ENCODE measurements at regions not wholly inside any gene's neighbourhood (a gene's known extent, or its start where the extent isn't known, plus 50 kb on each side); places are given as distances from the start of the nearest gene placed in this dataset.

DNA sequence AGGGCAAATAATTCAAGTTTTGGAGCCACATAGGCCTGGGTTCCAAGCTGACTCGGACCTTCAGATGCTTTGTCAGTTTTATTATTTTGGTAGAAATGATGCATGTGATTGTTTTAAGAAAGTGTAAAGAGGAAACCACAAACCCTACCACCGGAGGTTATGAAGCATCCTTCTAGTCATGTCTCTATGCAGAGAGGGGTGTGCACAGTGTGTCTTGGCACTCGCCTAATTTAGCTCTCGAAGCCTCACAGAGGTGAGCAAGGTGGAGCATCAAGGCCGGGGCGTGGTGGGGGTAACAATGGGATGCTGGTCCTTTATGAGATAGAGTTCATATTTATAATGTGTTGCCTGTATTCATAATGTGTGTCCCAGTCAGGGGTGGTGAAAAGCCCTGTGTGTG lies 63.7 kb upstream of the SMAD6 start:
- 93% methylated on average over 6 of the region's 6 CpGs for WGBS (ENCODE audit: low lambda C conversion rate, missing lambda C conversion rate)
- no peaks in the 10 kb centered on the region for H3K9me3 ChIP-seq (ENCODE audit: low read depth)
- no peaks in the 10 kb centered on the region for H4K20me1 ChIP-seq (ENCODE audit: insufficient read depth, poor library complexity, severe bottlenecking)
- H3K27ac ChIP-seq = no peak overlapping the region
- H3K36me3 ChIP-seq (replicated peaks; ENCODE audit: insufficient read depth, low read depth) = no peaks in the 10 kb centered on the region
- H3K4me2 ChIP-seq = no peak overlapping the region
- peaks cover 8% of the 10 kb centered on the region for H3K4me1 ChIP-seq (ENCODE audit: insufficient read depth)
- DNase-seq (ENCODE audit: low spot score) = no peak
- H3K4me3 ChIP-seq = no peak overlapping the region
- TF ChIP-seq, protein P1, sequence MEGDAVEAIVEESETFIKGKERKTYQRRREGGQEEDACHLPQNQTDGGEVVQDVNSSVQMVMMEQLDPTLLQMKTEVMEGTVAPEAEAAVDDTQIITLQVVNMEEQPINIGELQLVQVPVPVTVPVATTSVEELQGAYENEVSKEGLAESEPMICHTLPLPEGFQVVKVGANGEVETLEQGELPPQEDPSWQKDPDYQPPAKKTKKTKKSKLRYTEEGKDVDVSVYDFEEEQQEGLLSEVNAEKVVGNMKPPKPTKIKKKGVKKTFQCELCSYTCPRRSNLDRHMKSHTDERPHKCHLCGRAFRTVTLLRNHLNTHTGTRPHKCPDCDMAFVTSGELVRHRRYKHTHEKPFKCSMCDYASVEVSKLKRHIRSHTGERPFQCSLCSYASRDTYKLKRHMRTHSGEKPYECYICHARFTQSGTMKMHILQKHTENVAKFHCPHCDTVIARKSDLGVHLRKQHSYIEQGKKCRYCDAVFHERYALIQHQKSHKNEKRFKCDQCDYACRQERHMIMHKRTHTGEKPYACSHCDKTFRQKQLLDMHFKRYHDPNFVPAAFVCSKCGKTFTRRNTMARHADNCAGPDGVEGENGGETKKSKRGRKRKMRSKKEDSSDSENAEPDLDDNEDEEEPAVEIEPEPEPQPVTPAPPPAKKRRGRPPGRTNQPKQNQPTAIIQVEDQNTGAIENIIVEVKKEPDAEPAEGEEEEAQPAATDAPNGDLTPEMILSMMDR (IDR thresholded peaks at IDR 0.05; ENCODE audit: poor library complexity) = no peak
- TF ChIP-seq EZH2phosphoT487 (IDR thresholded peaks at IDR 0.05; ENCODE audit: low read depth, severe bottlenecking, unreplicated experiment) = no peak
- TF ChIP-seq EZH2 (IDR thresholded peaks at IDR 0.05; ENCODE audit: borderline replicate concordance) = no peak
- no peaks in the 10 kb centered on the region for H3K27me3 ChIP-seq
- no peaks in the 10 kb centered on the region for H3K9me2 ChIP-seq (replicated peaks; ENCODE audit: insufficient read depth)
- no peak overlapping the region for H2AFZ ChIP-seq
- H3K79me2 ChIP-seq = no peaks in the 10 kb centered on the region

DNA sequence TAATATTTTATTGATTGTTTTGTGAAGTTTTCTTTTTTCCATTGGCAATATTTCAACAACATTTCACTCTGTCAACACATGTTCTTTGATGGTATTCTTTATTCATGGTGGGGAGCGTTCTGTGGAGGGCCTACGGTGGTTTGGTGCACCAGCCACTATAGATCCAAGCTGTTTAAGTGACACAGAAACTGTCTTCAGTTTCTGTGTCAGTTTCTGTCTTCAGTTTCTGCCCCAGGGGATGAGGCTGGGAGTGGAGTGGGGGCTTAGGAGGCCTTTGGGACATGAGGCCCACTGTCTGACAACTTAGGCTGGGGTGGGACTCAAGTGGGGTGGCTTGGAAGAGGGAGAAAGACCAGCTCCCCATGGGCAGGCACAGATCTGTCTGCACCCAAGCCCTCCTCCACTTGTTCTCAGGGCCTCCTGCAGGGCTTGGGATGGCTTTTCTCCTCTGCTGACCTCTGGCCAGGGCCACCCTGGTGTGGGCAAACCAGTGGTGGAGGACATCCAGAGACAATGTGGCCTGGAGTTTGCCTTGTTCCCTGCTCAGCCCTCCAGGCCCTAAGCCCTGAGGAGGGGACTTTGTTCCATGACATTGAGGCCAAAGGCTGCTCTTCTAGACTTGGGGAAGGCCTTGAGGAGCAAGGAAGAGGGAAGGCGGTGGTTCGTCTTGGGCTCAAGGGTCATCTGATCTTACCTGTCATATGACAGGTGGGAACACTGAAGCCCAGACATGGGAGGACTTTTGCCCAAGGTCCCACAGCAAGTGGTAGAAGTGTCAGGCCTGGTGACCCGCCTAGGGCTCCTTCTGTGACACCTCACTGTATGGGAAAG lies 60.3 kb upstream of the SMAD6 start:
- DNase-seq (ENCODE audit: low spot score) = peak; percentile 24
- peak overlapping the region; percentile 53 for H3K27ac ChIP-seq
- no peaks in the 10 kb centered on the region for H3K36me3 ChIP-seq (replicated peaks; ENCODE audit: insufficient read depth, low read depth)
- no peaks in the 10 kb centered on the region for H3K9me3 ChIP-seq (ENCODE audit: low read depth)
- no peak overlapping the region for H2AFZ ChIP-seq
- no peaks in the 10 kb centered on the region for H3K9me2 ChIP-seq (replicated peaks; ENCODE audit: insufficient read depth)
- H3K4me2 ChIP-seq = no peak overlapping the region
- H4K20me1 ChIP-seq (ENCODE audit: insufficient read depth, poor library complexity, severe bottlenecking) = no peaks in the 10 kb centered on the region
- H3K79me2 ChIP-seq = no peaks in the 10 kb centered on the region
- no peak overlapping the region for H3K4me3 ChIP-seq
- WGBS (ENCODE audit: low lambda C conversion rate, missing lambda C conversion rate) = 91% methylated on average over 5 of the region's 5 CpGs
- peaks cover 16% of the 10 kb centered on the region for H3K4me1 ChIP-seq (ENCODE audit: insufficient read depth)
- no peaks in the 10 kb centered on the region for H3K27me3 ChIP-seq
- TF ChIP-seq EZH2 (IDR thresholded peaks at IDR 0.05; ENCODE audit: borderline replicate concordance) (no peak), EZH2phosphoT487 (IDR thresholded peaks at IDR 0.05; ENCODE audit: low read depth, severe bottlenecking, unreplicated experiment) (no peak)
- TF ChIP-seq, protein P1 (IDR thresholded peaks at IDR 0.05; ENCODE audit: poor library complexity) = no peak

DNA sequence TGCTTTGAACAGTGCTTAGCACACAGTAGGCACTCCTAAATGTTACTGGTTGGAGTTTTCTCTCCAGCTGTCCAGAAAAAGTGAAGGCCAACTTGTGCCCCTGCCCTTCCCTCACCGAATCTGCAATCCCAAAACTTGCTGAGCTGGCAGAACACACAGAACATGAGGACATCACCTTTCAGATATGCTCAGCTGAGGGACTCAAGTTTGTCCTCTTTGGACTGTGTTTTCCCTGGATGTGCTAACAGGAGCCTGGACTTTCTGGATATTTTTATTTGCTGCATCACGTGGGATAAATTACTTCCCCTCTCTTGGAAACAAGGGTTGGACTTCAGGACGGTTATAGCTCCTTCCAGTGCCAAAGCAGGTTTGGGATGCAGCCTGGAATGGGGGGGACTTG lies 59.5 kb upstream of the SMAD6 start:
- Histone ChIP-seq H3K36me3 (replicated peaks; ENCODE audit: insufficient read depth, low read depth) (no peaks in the 10 kb centered on the region), H3K4me2 (no peak overlapping the region), H3K4me1 (ENCODE audit: insufficient read depth) (peaks cover 16% of the 10 kb centered on the region), H3K27me3 (no peaks in the 10 kb centered on the region), H2AFZ (no peak overlapping the region), H3K4me3 (no peak overlapping the region), H3K9me3 (ENCODE audit: low read depth) (no peaks in the 10 kb centered on the region), H3K27ac (peak overlapping the region; percentile 53), H4K20me1 (ENCODE audit: insufficient read depth, poor library complexity, severe bottlenecking) (no peaks in the 10 kb centered on the region), H3K9me2 (replicated peaks; ENCODE audit: insufficient read depth) (no peaks in the 10 kb centered on the region), H3K79me2 (no peaks in the 10 kb centered on the region)
- TF ChIP-seq EZH2phosphoT487 (IDR thresholded peaks at IDR 0.05; ENCODE audit: low read depth, severe bottlenecking, unreplicated experiment) (no peak), EZH2 (IDR thresholded peaks at IDR 0.05; ENCODE audit: borderline replicate concordance) (no peak)
- TF ChIP-seq, protein P1 (IDR thresholded peaks at IDR 0.05; ENCODE audit: poor library complexity) = no peak
- DNase-seq (ENCODE audit: low spot score) = peak; percentile 12
- 74% methylated on average over 3 of the region's 3 CpGs for WGBS (ENCODE audit: low lambda C conversion rate, missing lambda C conversion rate)
